Neural cell (in vitro differentiated cells): ENCODE measurements at regions not wholly inside any gene's neighbourhood (a gene's known extent, or its start where the extent isn't known, plus 50 kb on each side); places are given as distances from the start of the nearest gene placed in this dataset.

Experiments used
- H2AFZ ChIP-seq: fragments of 200-600, 300-800 bp; sonication (generic), shearing (Covaris generic); 2 replicates; pipeline ENCODE4 v1.6.0; 2014; ENCODE audit warnings: low read depth, mild to moderate bottlenecking, antibody characterized with exemption, low read length, moderate library complexity
- H3F3A ChIP-seq: fragments of 200-600 bp; shearing (Covaris generic); 2 replicates; pipeline ENCODE4 v1.6.1; 2016; ENCODE audit warnings: mild to moderate bottlenecking, moderate library complexity, mixed read lengths, antibody characterized with exemption, low read length; ENCODE audit not compliant: insufficient read depth, poor library complexity, severe bottlenecking
- H3K27ac ChIP-seq: fragments of 200-600, 300-800 bp; sonication (generic), shearing (Covaris generic); 2 replicates; pipeline ENCODE4 v1.5.1; 2014; ENCODE audit warnings: mild to moderate bottlenecking, low read length, moderate library complexity
- H3K27me3 ChIP-seq: fragments of 300-800, 200-600 bp; sonication (generic), shearing (Covaris generic); 2 replicates; pipeline ENCODE4 v1.6.0; 2014; ENCODE audit warnings: mild to moderate bottlenecking, low read depth, low read length, moderate library complexity; ENCODE audit not compliant: insufficient read depth
- H3K36me3 ChIP-seq: fragments of 300-800, 200-600 bp; sonication (generic), shearing (Covaris generic); 2 replicates; pipeline ENCODE4 v1.5.1; 2014; ENCODE audit warnings: mild to moderate bottlenecking, antibody characterized with exemption, low read length, moderate library complexity; ENCODE audit not compliant: insufficient read depth
- H3K4me2 ChIP-seq: fragments of 300-800, 200-600 bp; sonication (generic), shearing (Covaris generic); 2 replicates; pipeline ENCODE4 v1.6.0; 2014; ENCODE audit warnings: mild to moderate bottlenecking, low read length
- H3K4me3 ChIP-seq: fragments of 300-800, 200-600 bp; sonication (generic), shearing (Covaris generic); 2 replicates; pipeline ENCODE4 v1.5.1; 2014; ENCODE audit warnings: mild to moderate bottlenecking, low read length, moderate library complexity
- H3K79me2 ChIP-seq: fragments of 200-600 bp; shearing (Covaris generic); replicated peaks from 2 replicates; pipeline ENCODE4 v1.6.0; 2014; ENCODE audit warnings: mild to moderate bottlenecking, low read length, moderate library complexity; ENCODE audit not compliant: insufficient read depth
- H3K9ac ChIP-seq: fragments of 300-800, 200-600 bp; sonication (generic), shearing (Covaris generic); 2 replicates; pipeline ENCODE4 v1.6.1; 2016; ENCODE audit warnings: mild to moderate bottlenecking, low read length, mixed read lengths
- H3K9me2 ChIP-seq: fragments of 200-600 bp; shearing (Covaris generic); 2 replicates; pipeline ENCODE4 v1.6.1; 2016; ENCODE audit warnings: mild to moderate bottlenecking, low read length, mixed read lengths; ENCODE audit not compliant: insufficient read depth
- H3K9me3 ChIP-seq: fragments of 200-600, 300-800 bp; sonication (generic), shearing (Covaris generic); 2 replicates; pipeline ENCODE4 v1.6.1; 2016; ENCODE audit warnings: mild to moderate bottlenecking, mixed run types, low read length, moderate library complexity, mixed read lengths
- H4K20me1 ChIP-seq: fragments of 200-600 bp; shearing (Covaris generic); 2 replicates; pipeline ENCODE4 v1.6.1; 2016; ENCODE audit warnings: mild to moderate bottlenecking, mixed run types; ENCODE audit not compliant: insufficient read depth
- EP300 ChIP-seq: fragments of 450-650 bp; conservative IDR thresholded peaks from 2 replicates; pipeline ENCODE4 v1.6.1; 2014; ENCODE audit warnings: antibody characterized with exemption, mild to moderate bottlenecking, moderate library complexity; ENCODE audit not compliant: poor library complexity, severe bottlenecking
- EZH2 ChIP-seq: fragments of 200-600, 300-800 bp; shearing (Covaris generic), sonication (generic); IDR thresholded peaks from 2 replicates; pipeline ENCODE4 v1.6.1; 2014; ENCODE audit warnings: antibody characterized with exemption, low read length, borderline replicate concordance, mild to moderate bottlenecking; ENCODE audit not compliant: insufficient read depth, poor library complexity, severe bottlenecking
- MXI1 ChIP-seq: fragments of 450-650 bp; conservative IDR thresholded peaks from 2 replicates; pipeline ENCODE4 v1.6.1; 2014; ENCODE audit warnings: antibody characterized with exemption, mild to moderate bottlenecking; ENCODE audit not compliant: poor library complexity, severe bottlenecking
- POLR2AphosphoS5 ChIP-seq: IDR thresholded peaks from 2 replicates; pipeline ENCODE4 v1.6.1; 2012
- RAD21 ChIP-seq: fragments of 450-650 bp; conservative IDR thresholded peaks from 2 replicates; pipeline ENCODE4 v1.6.1; 2014; ENCODE audit warnings: antibody characterized with exemption, mild to moderate bottlenecking, moderate library complexity
- SMC3 ChIP-seq: fragments of 450-650 bp; conservative IDR thresholded peaks from 2 replicates; pipeline ENCODE4 v1.6.1; 2014; ENCODE audit warnings: antibody characterized with exemption, mild to moderate bottlenecking, moderate library complexity; ENCODE audit not compliant: poor library complexity
- TAF1 ChIP-seq: IDR thresholded peaks from 2 replicates; pipeline ENCODE4 v1.6.1; 2012; ENCODE audit warnings: low read depth
- TF ChIP-seq, protein P1 (sequence below): IDR thresholded peaks from 2 replicates; pipeline ENCODE4 v1.6.1; 2012; ENCODE audit warnings: borderline replicate concordance
- TF ChIP-seq, protein P2 (sequence below): fragments of 450-650 bp; IDR thresholded peaks from 2 replicates; pipeline ENCODE4 v1.5.1; 2014; ENCODE audit warnings: antibody characterized with exemption, mild to moderate bottlenecking, moderate library complexity; ENCODE audit not compliant: poor library complexity, severe bottlenecking

DNA sequence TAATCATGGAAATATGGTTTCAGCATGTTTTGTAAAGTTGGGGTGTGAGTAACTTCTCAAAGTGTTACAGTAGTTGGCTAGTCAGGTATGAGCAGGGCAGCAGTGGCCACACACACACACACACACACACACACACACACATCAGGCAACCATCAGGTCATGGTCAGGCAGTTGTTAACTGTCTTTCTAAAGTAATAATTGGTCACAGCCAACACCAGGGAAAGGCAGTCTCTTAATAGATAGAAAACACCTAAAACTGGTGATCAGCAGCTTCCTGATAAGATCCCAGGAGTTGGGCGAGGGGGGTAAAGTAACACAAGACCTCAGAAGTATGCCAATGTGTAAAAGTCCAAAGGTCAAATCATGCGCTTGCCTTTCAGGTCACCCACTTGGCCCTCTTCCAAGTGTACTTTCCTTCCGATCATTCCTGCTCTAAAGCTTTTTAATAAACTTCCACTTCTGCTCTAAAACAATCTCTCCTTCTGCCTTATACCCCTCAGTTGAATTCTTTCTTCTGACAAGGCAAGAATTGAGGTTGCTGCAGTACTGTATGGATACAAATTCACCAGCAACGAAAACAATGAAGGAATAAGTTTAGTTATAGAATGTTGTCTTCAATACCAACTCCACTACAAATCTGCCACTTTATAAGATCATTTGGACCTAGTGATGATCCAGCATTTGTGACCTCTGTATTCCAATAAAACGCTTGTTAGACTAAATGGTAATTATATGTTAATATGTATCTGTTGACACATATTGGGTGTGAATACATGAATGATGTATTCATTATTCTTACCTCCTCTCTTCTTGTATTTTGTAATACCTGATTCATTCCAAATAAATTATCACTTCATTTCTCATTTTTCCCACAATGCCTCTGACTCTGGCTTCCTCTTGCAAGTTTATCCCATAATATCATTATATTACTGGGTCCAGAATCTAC is 254.3 kb downstream of the METTL4 start:
- Histone ChIP-seq H3K9ac (no peak overlapping the region), H3K4me3 (no peak overlapping the region), H3K27me3 (no peaks in the 10 kb centered on the region), H3K79me2 (no peaks in the 10 kb centered on the region), H2AFZ (no peak overlapping the region), H3K36me3 (no peaks in the 10 kb centered on the region), H4K20me1 (no peaks in the 10 kb centered on the region), H3K4me2 (no peak overlapping the region), H3K27ac (no peak overlapping the region), H3K9me2 (no peaks in the 10 kb centered on the region), H3K9me3 (no peaks in the 10 kb centered on the region), H3F3A (no peaks in the 10 kb centered on the region)
- TF ChIP-seq SMC3 (no peak), RAD21 (no peak), TAF1 (no peak), MXI1 (no peak), POLR2AphosphoS5 (no peak), EZH2 (no peak), EP300 (no peak)
- TF ChIP-seq, protein P1, sequence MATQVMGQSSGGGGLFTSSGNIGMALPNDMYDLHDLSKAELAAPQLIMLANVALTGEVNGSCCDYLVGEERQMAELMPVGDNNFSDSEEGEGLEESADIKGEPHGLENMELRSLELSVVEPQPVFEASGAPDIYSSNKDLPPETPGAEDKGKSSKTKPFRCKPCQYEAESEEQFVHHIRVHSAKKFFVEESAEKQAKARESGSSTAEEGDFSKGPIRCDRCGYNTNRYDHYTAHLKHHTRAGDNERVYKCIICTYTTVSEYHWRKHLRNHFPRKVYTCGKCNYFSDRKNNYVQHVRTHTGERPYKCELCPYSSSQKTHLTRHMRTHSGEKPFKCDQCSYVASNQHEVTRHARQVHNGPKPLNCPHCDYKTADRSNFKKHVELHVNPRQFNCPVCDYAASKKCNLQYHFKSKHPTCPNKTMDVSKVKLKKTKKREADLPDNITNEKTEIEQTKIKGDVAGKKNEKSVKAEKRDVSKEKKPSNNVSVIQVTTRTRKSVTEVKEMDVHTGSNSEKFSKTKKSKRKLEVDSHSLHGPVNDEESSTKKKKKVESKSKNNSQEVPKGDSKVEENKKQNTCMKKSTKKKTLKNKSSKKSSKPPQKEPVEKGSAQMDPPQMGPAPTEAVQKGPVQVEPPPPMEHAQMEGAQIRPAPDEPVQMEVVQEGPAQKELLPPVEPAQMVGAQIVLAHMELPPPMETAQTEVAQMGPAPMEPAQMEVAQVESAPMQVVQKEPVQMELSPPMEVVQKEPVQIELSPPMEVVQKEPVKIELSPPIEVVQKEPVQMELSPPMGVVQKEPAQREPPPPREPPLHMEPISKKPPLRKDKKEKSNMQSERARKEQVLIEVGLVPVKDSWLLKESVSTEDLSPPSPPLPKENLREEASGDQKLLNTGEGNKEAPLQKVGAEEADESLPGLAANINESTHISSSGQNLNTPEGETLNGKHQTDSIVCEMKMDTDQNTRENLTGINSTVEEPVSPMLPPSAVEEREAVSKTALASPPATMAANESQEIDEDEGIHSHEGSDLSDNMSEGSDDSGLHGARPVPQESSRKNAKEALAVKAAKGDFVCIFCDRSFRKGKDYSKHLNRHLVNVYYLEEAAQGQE: no peak
- TF ChIP-seq, protein P2, sequence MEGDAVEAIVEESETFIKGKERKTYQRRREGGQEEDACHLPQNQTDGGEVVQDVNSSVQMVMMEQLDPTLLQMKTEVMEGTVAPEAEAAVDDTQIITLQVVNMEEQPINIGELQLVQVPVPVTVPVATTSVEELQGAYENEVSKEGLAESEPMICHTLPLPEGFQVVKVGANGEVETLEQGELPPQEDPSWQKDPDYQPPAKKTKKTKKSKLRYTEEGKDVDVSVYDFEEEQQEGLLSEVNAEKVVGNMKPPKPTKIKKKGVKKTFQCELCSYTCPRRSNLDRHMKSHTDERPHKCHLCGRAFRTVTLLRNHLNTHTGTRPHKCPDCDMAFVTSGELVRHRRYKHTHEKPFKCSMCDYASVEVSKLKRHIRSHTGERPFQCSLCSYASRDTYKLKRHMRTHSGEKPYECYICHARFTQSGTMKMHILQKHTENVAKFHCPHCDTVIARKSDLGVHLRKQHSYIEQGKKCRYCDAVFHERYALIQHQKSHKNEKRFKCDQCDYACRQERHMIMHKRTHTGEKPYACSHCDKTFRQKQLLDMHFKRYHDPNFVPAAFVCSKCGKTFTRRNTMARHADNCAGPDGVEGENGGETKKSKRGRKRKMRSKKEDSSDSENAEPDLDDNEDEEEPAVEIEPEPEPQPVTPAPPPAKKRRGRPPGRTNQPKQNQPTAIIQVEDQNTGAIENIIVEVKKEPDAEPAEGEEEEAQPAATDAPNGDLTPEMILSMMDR: no peak

DNA sequence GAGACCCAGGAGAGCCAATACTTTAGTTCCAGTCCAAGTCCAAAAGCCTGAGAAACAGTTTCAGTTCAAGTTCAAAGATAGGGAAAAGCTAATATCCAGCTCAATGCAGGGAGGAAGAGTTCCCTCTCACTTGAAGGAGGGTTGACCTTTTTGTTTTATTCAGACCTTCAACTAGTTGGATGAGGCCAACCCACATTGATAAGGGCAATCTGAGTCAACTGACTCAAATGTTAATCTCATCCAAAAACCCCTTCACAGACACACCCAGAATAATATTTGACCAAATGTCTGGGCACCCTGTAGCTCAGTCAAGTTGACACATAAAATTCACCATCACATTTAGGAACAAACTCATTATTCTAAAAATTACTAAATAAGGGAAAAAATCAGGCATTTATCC is 246.8 kb downstream of the METTL4 start:
- no peaks in the 10 kb centered on the region for H3K9me3 ChIP-seq
- no peaks in the 10 kb centered on the region for H3K79me2 ChIP-seq
- H3K4me3 ChIP-seq: no peak overlapping the region
- H3K27ac ChIP-seq: no peak overlapping the region
- TF ChIP-seq SMC3: no peak
- TF ChIP-seq, protein P2: no peak
- no peak for TF ChIP-seq EP300
- TF ChIP-seq MXI1: no peak
- no peak for TF ChIP-seq POLR2AphosphoS5
- TF ChIP-seq EZH2: no peak
- no peak for TF ChIP-seq RAD21
- TF ChIP-seq TAF1: no peak
- TF ChIP-seq, protein P1: no peak
- no peaks in the 10 kb centered on the region for H3F3A ChIP-seq
- no peak overlapping the region for H3K9ac ChIP-seq
- H3K36me3 ChIP-seq: no peaks in the 10 kb centered on the region
- H3K9me2 ChIP-seq: no peaks in the 10 kb centered on the region
- H3K4me2 ChIP-seq: no peak overlapping the region
- H3K27me3 ChIP-seq: no peaks in the 10 kb centered on the region
- H2AFZ ChIP-seq: no peak overlapping the region
- no peaks in the 10 kb centered on the region for H4K20me1 ChIP-seq
